Type B pancreatic cell (in vitro differentiated cells): ENCODE measurements at regions not wholly inside any gene's neighbourhood (a gene's known extent, or its start where the extent isn't known, plus 50 kb on each side); places are given as distances from the start of the nearest gene placed in this dataset.

Experiments used
- DNase-seq: peaks from one replicate; pipeline ENCODE4 v3.0.0; 2021; ENCODE audit warnings: mixed read lengths; ENCODE audit not compliant: unreplicated experiment; ENCODE audit errors: extremely low spot score
- H3K27ac Mint-ChIP-seq: 2 replicates; pipeline ENCODE4 v1.8.0; 2021; ENCODE audit warnings: mild to moderate bottlenecking, mixed read lengths
- H3K27me3 Mint-ChIP-seq: 2 replicates; pipeline ENCODE4 v1.8.0; 2021; ENCODE audit warnings: mixed read lengths
- H3K36me3 Mint-ChIP-seq: 2 replicates; pipeline ENCODE4 v1.8.0; 2021; ENCODE audit warnings: mixed read lengths
- H3K4me1 Mint-ChIP-seq: one replicate; pipeline ENCODE4 v1.8.0; 2021; ENCODE audit warnings: mixed read lengths; ENCODE audit not compliant: unreplicated experiment
- H3K4me3 Mint-ChIP-seq: 2 replicates; pipeline ENCODE4 v1.8.0; 2021; ENCODE audit warnings: mild to moderate bottlenecking, mixed read lengths
- H3K9me3 Mint-ChIP-seq: 2 replicates; pipeline ENCODE4 v1.8.0; 2021; ENCODE audit warnings: mixed read lengths
- TF ChIP-seq, protein P1 (sequence below): fragments of 200-600 bp; sonication (generic); conservative IDR thresholded peaks from 2 replicates; pipeline ENCODE4 v1.5.0; 2021; ENCODE audit warnings: antibody characterized with exemption, mild to moderate bottlenecking

DNA sequence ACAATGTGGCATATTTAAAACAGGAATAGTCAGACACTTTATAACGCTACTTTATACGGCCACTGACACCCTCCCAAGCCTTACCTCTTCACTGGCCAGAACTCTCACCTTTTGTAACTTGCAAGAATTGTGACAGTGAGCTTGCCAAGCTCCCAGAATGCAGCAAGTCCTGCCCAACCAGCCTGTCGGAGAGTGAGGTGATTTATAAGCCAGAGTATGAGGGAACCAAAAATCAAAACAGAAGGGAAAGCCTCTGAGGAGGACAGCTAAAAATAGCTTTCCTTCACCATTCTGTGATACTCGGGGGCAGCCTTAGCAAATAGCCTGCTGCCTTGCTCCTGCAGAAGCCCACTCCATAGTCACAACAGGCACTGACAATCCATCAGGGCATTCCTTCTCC, 229.7 kb downstream of the FAM76B start:
- Mint-ChIP-seq H3K4me1 (peaks cover 57% of the 10 kb centered on the region), H3K4me3 (peak overlapping the region; percentile 36)
- DNase-seq = no peak

GRCh38 chr11:95557376-95557775, 232.2 kb downstream of the FAM76B start:
- Mint-ChIP-seq H3K36me3 (no peaks in the 10 kb centered on the region), H3K27ac (peak overlapping the region; percentile 56), H3K4me3 (peak overlapping the region; percentile 33), H3K27me3 (peaks cover 1% of the 10 kb centered on the region), H3K9me3 (peaks cover 5% of the 10 kb centered on the region), H3K4me1 (peaks cover 52% of the 10 kb centered on the region)
- TF ChIP-seq, protein P1, sequence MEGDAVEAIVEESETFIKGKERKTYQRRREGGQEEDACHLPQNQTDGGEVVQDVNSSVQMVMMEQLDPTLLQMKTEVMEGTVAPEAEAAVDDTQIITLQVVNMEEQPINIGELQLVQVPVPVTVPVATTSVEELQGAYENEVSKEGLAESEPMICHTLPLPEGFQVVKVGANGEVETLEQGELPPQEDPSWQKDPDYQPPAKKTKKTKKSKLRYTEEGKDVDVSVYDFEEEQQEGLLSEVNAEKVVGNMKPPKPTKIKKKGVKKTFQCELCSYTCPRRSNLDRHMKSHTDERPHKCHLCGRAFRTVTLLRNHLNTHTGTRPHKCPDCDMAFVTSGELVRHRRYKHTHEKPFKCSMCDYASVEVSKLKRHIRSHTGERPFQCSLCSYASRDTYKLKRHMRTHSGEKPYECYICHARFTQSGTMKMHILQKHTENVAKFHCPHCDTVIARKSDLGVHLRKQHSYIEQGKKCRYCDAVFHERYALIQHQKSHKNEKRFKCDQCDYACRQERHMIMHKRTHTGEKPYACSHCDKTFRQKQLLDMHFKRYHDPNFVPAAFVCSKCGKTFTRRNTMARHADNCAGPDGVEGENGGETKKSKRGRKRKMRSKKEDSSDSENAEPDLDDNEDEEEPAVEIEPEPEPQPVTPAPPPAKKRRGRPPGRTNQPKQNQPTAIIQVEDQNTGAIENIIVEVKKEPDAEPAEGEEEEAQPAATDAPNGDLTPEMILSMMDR = no peak
- no peak for DNase-seq

More for the DNA sequence above, 229.7 kb downstream of the FAM76B start:
- Mint-ChIP-seq H3K36me3 (peaks cover 1% of the 10 kb centered on the region), H3K27me3 (peaks cover 6% of the 10 kb centered on the region), H3K9me3 (peaks cover 13% of the 10 kb centered on the region), H3K27ac (peak overlapping the region; percentile 79)
- TF ChIP-seq, protein P1 = no peak

GRCh38 chr11:95556342-95557163, 233.0 kb downstream of the FAM76B start:
- H3K27me3 Mint-ChIP-seq = no peaks in the 10 kb centered on the region
- no peak for DNase-seq
- H3K36me3 Mint-ChIP-seq = no peaks in the 10 kb centered on the region
- no peaks in the 10 kb centered on the region for H3K9me3 Mint-ChIP-seq
- H3K4me1 Mint-ChIP-seq = peaks cover 46% of the 10 kb centered on the region
- peak overlapping the region; percentile 33 for H3K4me3 Mint-ChIP-seq
- peak overlapping the region; percentile 56 for H3K27ac Mint-ChIP-seq
- TF ChIP-seq, protein P1 = no peak

DNA sequence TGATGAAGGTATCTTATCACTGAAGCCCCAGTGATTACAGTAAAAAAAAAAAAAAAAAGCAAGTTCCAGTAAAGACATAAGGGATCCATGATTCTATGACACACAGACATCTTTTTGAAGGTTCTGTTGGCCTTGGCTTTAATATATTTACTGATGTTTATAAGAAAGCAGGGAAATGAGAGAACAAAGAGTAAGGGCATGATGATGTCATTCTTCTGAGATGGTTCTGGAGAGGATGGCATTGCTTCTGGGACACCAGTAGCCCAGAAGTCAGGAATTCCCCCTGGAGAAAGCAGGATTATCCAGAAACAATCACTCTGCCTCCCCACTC, 233.6 kb downstream of the FAM76B start:
- peak overlapping the region; percentile 56 for H3K27ac Mint-ChIP-seq
- TF ChIP-seq, protein P1 = no peak
- peaks cover 3% of the 10 kb centered on the region for H3K27me3 Mint-ChIP-seq
- DNase-seq = no peak
- H3K9me3 Mint-ChIP-seq = no peaks in the 10 kb centered on the region
- H3K4me1 Mint-ChIP-seq = peaks cover 46% of the 10 kb centered on the region
- H3K4me3 Mint-ChIP-seq = no peak overlapping the region
- H3K36me3 Mint-ChIP-seq = no peaks in the 10 kb centered on the region

- TF ChIP-seq, protein P1 = no peak
- H3K4me3 Mint-ChIP-seq = no peak overlapping the region
- peaks cover 46% of the 10 kb centered on the region for H3K4me1 Mint-ChIP-seq
- peak overlapping the region; percentile 8 for H3K27ac Mint-ChIP-seq
- peaks cover 3% of the 10 kb centered on the region for H3K27me3 Mint-ChIP-seq
- no peaks in the 10 kb centered on the region for H3K36me3 Mint-ChIP-seq
- H3K9me3 Mint-ChIP-seq = no peaks in the 10 kb centered on the region
- no peak for DNase-seq
Observed at GRCh38 chr11:95554911-95555310, 234.7 kb downstream of the FAM76B start.
